ENCODE measurements at regions not wholly inside any gene's neighbourhood (a gene's known extent, or its start where the extent isn't known, plus 50 kb on each side); places are given as distances from the start of the nearest gene placed in this dataset.

- no peak for DNase-seq
Observed at GRCh38 chr6:22006795-22007194, 290.0 kb downstream of the PRL start.

- DNase-seq: no peak
Observed at GRCh38 chr6:22007469-22007868, 289.4 kb downstream of the PRL start.

GRCh38 chr6:22008248-22008836 lies 288.5 kb downstream of the PRL start:
- DNase-seq: no peak

- DNase-seq: no peak
Observed at GRCh38 chr6:22010102-22010501, 286.7 kb downstream of the PRL start.

GRCh38 chr6:22015216-22015615 lies 281.6 kb downstream of the PRL start:
- no peak for DNase-seq

GRCh38 chr6:22015944-22016343 lies 280.9 kb downstream of the PRL start:
- DNase-seq: no peak

- DNase-seq: no peak
Observed at GRCh38 chr6:22017272-22017671, 279.6 kb downstream of the PRL start.

- DNase-seq: no peak
Observed at GRCh38 chr6:22017766-22018165, 279.1 kb downstream of the PRL start.

GRCh38 chr6:22019857-22020256 lies 277.0 kb downstream of the PRL start:
- DNase-seq: no peak

- DNase-seq: no peak
Observed at GRCh38 chr6:22020299-22021003, 276.4 kb downstream of the PRL start.

- no peak for DNase-seq
Observed at GRCh38 chr6:22021966-22022365, 274.9 kb downstream of the PRL start.

- no peak for DNase-seq
Observed at GRCh38 chr6:22023937-22024336, 272.9 kb downstream of the PRL start.

GRCh38 chr6:22024973-22025467 lies 271.8 kb downstream of the PRL start:
- no peak for DNase-seq

- no peak for DNase-seq
Observed at GRCh38 chr6:22025468-22026163, 271.2 kb downstream of the PRL start.

GRCh38 chr6:22026164-22026678 lies 270.6 kb downstream of the PRL start:
- no peak for DNase-seq

GRCh38 chr6:22027040-22027725 lies 269.7 kb downstream of the PRL start:
- DNase-seq: no peak

- DNase-seq: no peak
Observed at GRCh38 chr6:22028403-22029090, 268.3 kb downstream of the PRL start.

GRCh38 chr6:22029171-22029570 lies 267.7 kb downstream of the PRL start:
- DNase-seq: no peak

GRCh38 chr6:22030730-22031619 lies 265.9 kb downstream of the PRL start:
- no peak for DNase-seq

GRCh38 chr6:22035690-22036089 lies 261.1 kb downstream of the PRL start:
- DNase-seq: no peak

- DNase-seq: no peak
Observed at GRCh38 chr6:22036275-22036674, 260.6 kb downstream of the PRL start.

GRCh38 chr6:22036699-22037098 lies 260.1 kb downstream of the PRL start:
- DNase-seq: no peak

All from NCI-H2107 (cell line).